NT2/D1 (cell line): ENCODE measurements at regions not wholly inside any gene's neighbourhood (a gene's known extent, or its start where the extent isn't known, plus 50 kb on each side); places are given as distances from the start of the nearest gene placed in this dataset.

Experiments
- DNase-seq: peaks from one replicate; pipeline ENCODE4 v3.0.0-alpha.2; 2011; ENCODE audit warnings: low read depth, low spot score
- H3K27me3 ChIP-seq: 2 replicates; pipeline ENCODE4 v1.6.0; 2011; ENCODE audit warnings: mild to moderate bottlenecking; ENCODE audit not compliant: insufficient read length, insufficient read depth
- H3K36me3 ChIP-seq: 2 replicates; pipeline ENCODE4 v1.6.1; 2011; ENCODE audit warnings: mild to moderate bottlenecking, low read length, mixed read lengths; ENCODE audit not compliant: insufficient read depth, insufficient read length
- H3K4me1 ChIP-seq: 2 replicates; pipeline ENCODE4 v1.5.1; 2011; ENCODE audit not compliant: insufficient read depth, insufficient read length
- H3K4me3 ChIP-seq: 2 replicates; pipeline ENCODE4 v1.5.1; 2011; ENCODE audit warnings: low read depth; ENCODE audit not compliant: insufficient read length
- H3K9ac ChIP-seq: 2 replicates; pipeline ENCODE4 v1.6.0; 2011; ENCODE audit warnings: low read depth; ENCODE audit not compliant: insufficient read length
- H3K9me3 ChIP-seq: 2 replicates; pipeline ENCODE4 v1.5.1; 2011; ENCODE audit warnings: mild to moderate bottlenecking, low read length; ENCODE audit not compliant: insufficient read depth
- SUZ12 ChIP-seq: IDR thresholded peaks from 2 replicates; pipeline ENCODE4 v1.6.1; 2011; ENCODE audit not compliant: insufficient read length, insufficient read depth; ENCODE audit errors: extremely low read depth
- YY1 ChIP-seq: IDR thresholded peaks from 2 replicates; pipeline ENCODE4 v1.6.1; 2011; ENCODE audit not compliant: insufficient read length, insufficient read depth
- ZNF274 ChIP-seq: IDR thresholded peaks from 2 replicates; pipeline ENCODE4 v1.6.1; 2011; ENCODE audit warnings: mild to moderate bottlenecking, low read depth, low read length

GRCh38 chr17:13694934-13695333 is 93.2 kb upstream of the HS3ST3A1 start:
- DNase-seq = no peak
- H3K4me1 ChIP-seq = no peaks in the 10 kb centered on the region
- H3K9me3 ChIP-seq = no peaks in the 10 kb centered on the region
- TF ChIP-seq YY1 (no peak), ZNF274 (no peak), SUZ12 (no peak)
- H3K4me3 ChIP-seq = no peak overlapping the region
- H3K36me3 ChIP-seq = no peaks in the 10 kb centered on the region
- H3K27me3 ChIP-seq = no peaks in the 10 kb centered on the region
- H3K9ac ChIP-seq = no peak overlapping the region

GRCh38 chr17:13698832-13699231 is 97.1 kb upstream of the HS3ST3A1 start:
- peak; percentile 13 for DNase-seq
- Histone ChIP-seq H3K9ac (no peak overlapping the region), H3K4me3 (no peak overlapping the region), H3K9me3 (no peaks in the 10 kb centered on the region), H3K36me3 (no peaks in the 10 kb centered on the region), H3K4me1 (no peaks in the 10 kb centered on the region), H3K27me3 (no peaks in the 10 kb centered on the region)
- TF ChIP-seq YY1 (no peak), SUZ12 (no peak), ZNF274 (no peak)

GRCh38 chr17:13699261-13699660 is 97.5 kb upstream of the HS3ST3A1 start:
- Histone ChIP-seq H3K9me3 (no peaks in the 10 kb centered on the region), H3K4me1 (no peaks in the 10 kb centered on the region), H3K4me3 (no peak overlapping the region), H3K36me3 (no peaks in the 10 kb centered on the region), H3K9ac (no peak overlapping the region), H3K27me3 (no peaks in the 10 kb centered on the region)
- no peak for DNase-seq
- TF ChIP-seq YY1 (no peak), SUZ12 (no peak), ZNF274 (no peak)

GRCh38 chr17:13702266-13702665 is 100.5 kb upstream of the HS3ST3A1 start:
- Histone ChIP-seq H3K9me3 (no peaks in the 10 kb centered on the region), H3K9ac (no peak overlapping the region), H3K36me3 (no peaks in the 10 kb centered on the region), H3K27me3 (no peaks in the 10 kb centered on the region), H3K4me3 (no peak overlapping the region), H3K4me1 (no peaks in the 10 kb centered on the region)
- DNase-seq = no peak
- TF ChIP-seq YY1 (no peak), ZNF274 (no peak), SUZ12 (no peak)

GRCh38 chr17:13704333-13704732 is 102.6 kb upstream of the HS3ST3A1 start:
- DNase-seq = no peak

GRCh38 chr17:13705221-13705620 is 103.5 kb upstream of the HS3ST3A1 start:
- no peak for TF ChIP-seq YY1
- TF ChIP-seq SUZ12 = no peak
- no peak for TF ChIP-seq ZNF274
- Histone ChIP-seq H3K27me3 (no peaks in the 10 kb centered on the region), H3K4me1 (no peaks in the 10 kb centered on the region), H3K36me3 (no peaks in the 10 kb centered on the region), H3K9me3 (no peaks in the 10 kb centered on the region), H3K4me3 (no peak overlapping the region), H3K9ac (no peak overlapping the region)
- no peak for DNase-seq

More at GRCh38 chr17:13704333-13704732, 102.6 kb upstream of the HS3ST3A1 start:
- no peaks in the 10 kb centered on the region for H3K36me3 ChIP-seq
- H3K9me3 ChIP-seq = no peaks in the 10 kb centered on the region
- no peak for TF ChIP-seq ZNF274
- no peak for TF ChIP-seq SUZ12
- no peak for TF ChIP-seq YY1
- H3K27me3 ChIP-seq = no peaks in the 10 kb centered on the region
- H3K4me3 ChIP-seq = no peak overlapping the region
- no peaks in the 10 kb centered on the region for H3K4me1 ChIP-seq
- H3K9ac ChIP-seq = no peak overlapping the region

- no peak for DNase-seq
- TF ChIP-seq YY1 = no peak
- no peak overlapping the region for H3K4me3 ChIP-seq
- H3K27me3 ChIP-seq = no peaks in the 10 kb centered on the region
- H3K9me3 ChIP-seq = no peaks in the 10 kb centered on the region
- H3K9ac ChIP-seq = no peak overlapping the region
- H3K36me3 ChIP-seq = no peaks in the 10 kb centered on the region
- no peaks in the 10 kb centered on the region for H3K4me1 ChIP-seq
These were observed 120.0 kb upstream of the HS3ST3A1 start for GRCh38 chr17:13721705-13722104.

GRCh38 chr17:13725288-13725990 is 123.7 kb upstream of the HS3ST3A1 start:
- no peak for DNase-seq
- no peaks in the 10 kb centered on the region for H3K36me3 ChIP-seq
- no peaks in the 10 kb centered on the region for H3K9me3 ChIP-seq
- H3K4me1 ChIP-seq = no peaks in the 10 kb centered on the region
- H3K27me3 ChIP-seq = no peaks in the 10 kb centered on the region
- H3K9ac ChIP-seq = no peak overlapping the region
- no peak overlapping the region for H3K4me3 ChIP-seq
- TF ChIP-seq YY1 = no peak
- TF ChIP-seq SUZ12 = no peak
- no peak for TF ChIP-seq ZNF274
